Stimulated activated CD8-positive, alpha-beta memory T cell treated with anti-CD3 and anti-CD28 coated beads, Interleukin-15, amount 100 ng/mL, for 1 hour (primary cell): ENCODE measurements at regions not wholly inside any gene's neighbourhood (a gene's known extent, or its start where the extent isn't known, plus 50 kb on each side); places are given as distances from the start of the nearest gene placed in this dataset.

Experiments
- DNase-seq: peaks from one replicate; pipeline ENCODE4 v3.0.0-alpha.2; 2020; ENCODE audit warnings: low read depth

DNA sequence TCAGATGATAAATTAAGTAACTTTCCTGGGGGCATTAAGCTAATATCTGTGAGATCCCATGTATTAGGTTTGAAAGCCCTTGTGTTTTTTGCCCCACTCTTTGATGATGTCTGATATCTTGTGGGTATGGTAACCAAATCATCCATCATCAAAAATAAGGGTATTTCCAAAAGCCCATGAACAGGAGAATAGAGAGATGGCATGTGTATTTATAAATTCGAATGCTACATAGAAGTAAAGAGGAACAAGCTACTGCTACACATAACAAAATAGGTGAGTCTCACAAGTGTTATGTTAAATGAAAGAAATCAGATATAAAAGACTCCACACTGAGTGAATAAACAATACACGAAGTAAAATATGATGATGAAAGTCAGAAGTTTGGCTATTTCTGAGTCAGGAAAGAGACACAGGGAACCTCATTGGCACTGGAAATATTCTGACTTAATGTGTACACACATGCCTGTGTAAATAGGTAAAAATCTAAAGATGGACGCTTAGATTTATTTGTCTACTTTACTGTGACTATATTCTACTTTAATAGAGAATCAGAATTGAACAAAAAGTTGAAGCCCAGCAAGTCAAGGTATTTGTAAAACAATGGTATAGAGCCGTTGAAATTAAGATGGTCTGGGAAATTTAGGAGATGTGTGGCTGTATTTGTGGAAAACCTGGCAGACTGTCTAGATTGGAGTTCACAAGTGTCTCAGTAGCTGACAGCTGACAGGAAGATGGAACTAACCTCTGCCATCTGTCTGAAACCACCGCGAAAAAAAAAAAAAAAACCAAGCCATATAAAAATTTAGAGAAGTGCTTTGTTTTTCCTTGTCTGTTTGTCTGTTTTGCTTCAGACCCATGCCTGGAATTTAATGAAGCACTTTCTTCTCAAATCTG, 111.0 kb upstream of the TGFBR2 start:
- DNase-seq = no peak

- no peak for DNase-seq
Observed at GRCh38 chr3:30496066-30496966, 110.1 kb upstream of the TGFBR2 start.

- DNase-seq = no peak
Observed at GRCh38 chr3:30498587-30498967, 107.8 kb upstream of the TGFBR2 start.

DNA sequence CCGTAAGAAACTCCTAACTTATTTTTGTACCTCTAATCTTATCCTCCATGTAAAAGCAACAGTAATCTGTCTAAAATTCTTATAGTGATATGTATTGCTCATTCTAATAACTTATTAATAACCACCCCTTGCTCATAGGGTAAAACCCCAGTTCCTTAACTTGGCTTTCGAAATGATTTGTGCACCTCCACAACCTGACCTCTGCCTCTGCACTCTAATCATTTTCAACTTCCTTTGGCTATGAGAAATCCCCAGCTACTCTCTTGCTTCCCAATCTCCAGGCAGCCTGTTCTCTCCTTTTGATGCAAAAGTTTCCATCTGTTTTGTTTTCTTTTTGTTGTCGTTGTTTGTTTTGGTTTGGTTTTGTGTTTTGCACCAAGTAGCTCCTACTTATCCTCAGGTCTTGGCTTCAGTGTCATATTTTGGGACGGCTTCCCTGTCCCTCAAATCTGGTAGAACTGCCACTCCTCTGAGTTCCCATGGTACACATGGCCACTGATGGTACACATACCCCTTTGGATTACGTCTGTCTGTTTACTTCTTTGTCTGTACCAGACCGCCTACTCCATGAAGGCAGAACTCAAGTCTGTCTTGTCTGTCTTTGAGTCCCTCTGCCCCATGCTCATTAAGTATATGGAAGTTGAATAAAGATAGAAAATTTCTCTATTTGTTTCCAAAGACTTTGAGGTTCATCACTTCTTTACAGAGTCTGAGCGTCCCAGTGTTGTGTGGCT, 105.6 kb upstream of the TGFBR2 start:
- DNase-seq = no peak

- DNase-seq = no peak
Observed at GRCh38 chr3:30501526-30501925, 104.9 kb upstream of the TGFBR2 start.

- no peak for DNase-seq
Observed at GRCh38 chr3:30502051-30502741, 104.2 kb upstream of the TGFBR2 start.

GRCh38 chr3:30502742-30503073, 103.7 kb upstream of the TGFBR2 start:
- DNase-seq = no peak

- no peak for DNase-seq
Observed at GRCh38 chr3:30503446-30503845, 103.0 kb upstream of the TGFBR2 start.

DNA sequence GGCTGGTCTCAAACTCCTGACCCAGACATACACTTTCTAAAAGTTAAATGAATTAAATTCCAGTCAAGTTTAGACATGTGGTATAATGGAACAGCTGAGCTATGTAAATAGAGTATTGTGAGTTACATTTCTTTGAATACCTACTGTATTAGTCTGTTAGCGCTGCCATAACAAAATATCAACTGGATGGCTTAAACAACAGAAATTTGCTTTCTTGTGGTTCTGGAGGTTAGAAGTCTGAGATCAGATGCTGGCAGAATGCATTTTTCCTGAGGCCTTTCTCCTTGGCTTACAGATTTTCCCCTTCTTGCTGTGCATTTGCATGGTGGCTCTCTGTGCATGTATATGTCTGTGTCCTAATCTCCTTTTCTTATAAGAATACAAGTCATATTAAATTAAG, 101.5 kb upstream of the TGFBR2 start:
- no peak for DNase-seq

GRCh38 chr3:30505866-30506520, 100.4 kb upstream of the TGFBR2 start:
- no peak for DNase-seq

GRCh38 chr3:30508339-30508738, 98.1 kb upstream of the TGFBR2 start:
- DNase-seq = no peak

- no peak for DNase-seq
Observed at GRCh38 chr3:30510596-30510995, 95.8 kb upstream of the TGFBR2 start.

DNA sequence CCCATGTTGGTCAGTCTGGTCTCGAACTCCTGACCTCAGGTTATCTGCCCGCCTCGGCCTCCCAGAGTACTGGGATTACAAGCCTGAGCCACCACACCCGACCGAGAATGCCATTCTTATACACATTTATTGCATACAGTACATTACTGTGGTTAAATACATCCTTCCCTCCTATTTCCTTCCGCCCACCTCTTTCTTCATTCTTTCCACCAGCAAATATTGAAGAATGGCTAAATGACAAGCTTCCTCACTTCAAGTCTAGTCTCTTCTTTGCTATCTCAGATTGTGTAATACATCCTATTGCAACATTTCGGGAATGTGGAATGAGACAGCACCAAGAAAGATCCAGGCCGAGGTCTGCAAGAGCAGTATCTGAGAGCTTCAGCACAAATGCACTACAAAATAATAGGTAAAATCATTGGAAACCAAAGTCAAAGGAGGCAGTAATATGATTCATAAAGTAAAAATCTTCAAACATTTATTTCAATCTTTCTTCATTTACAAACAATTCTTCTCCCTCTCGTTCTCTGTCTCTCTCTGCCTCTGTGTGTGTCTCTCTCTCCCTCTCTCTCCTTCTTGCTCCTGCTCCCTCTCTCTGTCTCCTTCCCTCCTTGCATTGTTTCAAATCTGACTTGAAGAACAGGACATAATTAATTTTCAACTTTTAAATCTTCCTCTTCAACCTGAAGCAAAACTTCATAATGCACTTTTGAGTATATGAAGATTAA, 94.7 kb upstream of the TGFBR2 start:
- DNase-seq = no peak

- DNase-seq = no peak
Observed at GRCh38 chr3:30512576-30512975, 93.8 kb upstream of the TGFBR2 start.

- DNase-seq = no peak
Observed at GRCh38 chr3:30513374-30514152, 92.8 kb upstream of the TGFBR2 start.

DNA sequence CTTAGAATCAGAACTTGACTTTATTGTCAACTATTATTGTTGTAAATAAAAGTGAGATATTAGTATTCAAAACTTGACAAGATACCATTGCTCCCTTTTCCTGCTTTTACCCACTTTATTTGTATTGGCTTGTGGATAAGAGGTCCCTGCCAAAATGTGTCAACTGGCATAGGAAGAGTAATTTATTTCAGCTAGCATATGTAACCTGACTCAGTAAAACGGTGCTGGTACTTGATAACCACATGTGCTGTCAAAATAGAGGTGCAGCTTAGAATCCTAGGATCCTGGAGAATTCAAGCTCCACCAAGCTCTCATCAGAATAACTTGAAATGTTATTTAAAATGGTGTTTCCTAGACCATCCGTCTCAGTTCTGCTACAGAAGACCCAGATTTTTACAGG, 90.2 kb upstream of the TGFBR2 start:
- no peak for DNase-seq

- no peak for DNase-seq
Observed at GRCh38 chr3:30518181-30518864, 88.1 kb upstream of the TGFBR2 start.

GRCh38 chr3:30518872-30519271, 87.5 kb upstream of the TGFBR2 start:
- no peak for DNase-seq

GRCh38 chr3:30520699-30521098, 85.7 kb upstream of the TGFBR2 start:
- no peak for DNase-seq
